Large intestine (tissue), 3 donors: ENCODE measurements at regions not wholly inside any gene's neighbourhood (a gene's known extent, or its start where the extent isn't known, plus 50 kb on each side); places are given as distances from the start of the nearest gene placed in this dataset.
"Not testable (repeated sequence)": the region's sequence is repeated elsewhere in the genome, so short reads cannot be mapped to it uniquely, and the experiment has no call there.

ENCODE experiments used
- DNase-seq, 2 donors: peaks; one replicate each; pipeline versions ENCODE4 v3.0.0 to v3.0.0-alpha.2; 2013
- H3K27ac ChIP-seq: one replicate; pipeline ENCODE4 v1.5.1; 2013; ENCODE audit warnings: low read length
- H3K27me3 ChIP-seq: 2 replicates; pipeline ENCODE4 v1.6.1; 2013; ENCODE audit warnings: low read length; ENCODE audit not compliant: control insufficient read depth, insufficient read depth
- H3K36me3 ChIP-seq: 2 replicates; pipeline ENCODE4 v1.6.1; 2013; ENCODE audit warnings: low read length; ENCODE audit not compliant: control insufficient read depth, insufficient read depth
- H3K4me1 ChIP-seq: one replicate; pipeline ENCODE4 v1.6.1; 2013; ENCODE audit warnings: low read length; ENCODE audit not compliant: control insufficient read depth, insufficient read depth
- H3K4me3 ChIP-seq: one replicate; pipeline ENCODE4 v1.5.1; 2013; ENCODE audit warnings: low read length
- H3K9me3 ChIP-seq: one replicate; pipeline ENCODE4 v1.6.1; 2013; ENCODE audit warnings: mild to moderate bottlenecking, low read depth, low read length, moderate library complexity; ENCODE audit not compliant: control insufficient read depth
- WGBS: methylation state at CpG from one replicate; pipeline ENCODE4 v1.1.5; 2013; ENCODE audit warnings: low lambda C conversion rate; ENCODE audit not compliant: insufficient coverage; 5-methylcytosine and 5-hydroxymethylcytosine counted together

- H3K27me3 ChIP-seq, result no peaks in the 10 kb centered on the region
- DNase-seq, result no peak
- H3K9me3 ChIP-seq, result no peaks in the 10 kb centered on the region
- no peak overlapping the region for H3K27ac ChIP-seq
- H3K36me3 ChIP-seq, result no peaks in the 10 kb centered on the region
- no peak overlapping the region for H3K4me3 ChIP-seq
- 80% methylated on average over 2 of the region's 6 CpGs for WGBS
- no peaks in the 10 kb centered on the region for H3K4me1 ChIP-seq
Measured at GRCh38 chr5:158499892-158500418, 599.8 kb downstream of the EBF1 start.

GRCh38 chr5:158499075-158499891, 600.4 kb downstream of the EBF1 start:
- Histone ChIP-seq H3K4me3 (no peak overlapping the region), H3K27me3 (no peaks in the 10 kb centered on the region), H3K9me3 (no peaks in the 10 kb centered on the region), H3K27ac (no peak overlapping the region), H3K36me3 (no peaks in the 10 kb centered on the region), H3K4me1 (no peaks in the 10 kb centered on the region)
- DNase-seq, result no peak
- 84% methylated on average over 3 of the region's 10 CpGs for WGBS

GRCh38 chr5:158496624-158497023, 603.1 kb downstream of the EBF1 start:
- Histone ChIP-seq H3K27me3 (no peaks in the 10 kb centered on the region), H3K4me3 (no peak overlapping the region), H3K36me3 (no peaks in the 10 kb centered on the region), H3K27ac (no peak overlapping the region), H3K4me1 (no peaks in the 10 kb centered on the region), H3K9me3 (no peaks in the 10 kb centered on the region)
- no peak for DNase-seq
- WGBS, result 81% methylated on average over 2 of the region's 3 CpGs

GRCh38 chr5:158494541-158494940, 605.2 kb downstream of the EBF1 start:
- no peak overlapping the region for H3K27ac ChIP-seq
- H3K27me3 ChIP-seq, result no peaks in the 10 kb centered on the region
- 100% methylated on average over 2 of the region's 2 CpGs for WGBS
- no peaks in the 10 kb centered on the region for H3K4me1 ChIP-seq
- H3K4me3 ChIP-seq, result no peak overlapping the region
- H3K36me3 ChIP-seq, result no peaks in the 10 kb centered on the region
- no peak for DNase-seq
- H3K9me3 ChIP-seq, result no peaks in the 10 kb centered on the region

- H3K36me3 ChIP-seq, H3K9me3 ChIP-seq, DNase-seq, H3K27ac ChIP-seq, H3K27me3 ChIP-seq, H3K4me3 ChIP-seq, H3K4me1 ChIP-seq: not testable (repeated sequence)
- WGBS, result no CpG with 5 or more reads among the region's 2 CpGs
Measured at GRCh38 chr5:158494044-158494443, 605.7 kb downstream of the EBF1 start.

- DNase-seq, result no peak
- Histone ChIP-seq H3K9me3 (no peaks in the 10 kb centered on the region), H3K36me3 (no peaks in the 10 kb centered on the region), H3K4me1 (no peaks in the 10 kb centered on the region), H3K27ac (no peak overlapping the region), H3K4me3 (no peak overlapping the region), H3K27me3 (no peaks in the 10 kb centered on the region)
- WGBS, result 89% methylated on average over 1 of the region's 3 CpGs
Measured at GRCh38 chr5:158492841-158493242, 606.9 kb downstream of the EBF1 start.

GRCh38 chr5:158492136-158492535, 607.6 kb downstream of the EBF1 start:
- no peaks in the 10 kb centered on the region for H3K27me3 ChIP-seq
- no peak overlapping the region for H3K4me3 ChIP-seq
- DNase-seq, result no peak
- H3K9me3 ChIP-seq, result no peaks in the 10 kb centered on the region
- no peak overlapping the region for H3K27ac ChIP-seq
- no peaks in the 10 kb centered on the region for H3K36me3 ChIP-seq
- no peaks in the 10 kb centered on the region for H3K4me1 ChIP-seq

GRCh38 chr5:158487664-158488063, 612.1 kb downstream of the EBF1 start:
- Histone ChIP-seq H3K4me3 (no peak overlapping the region), H3K9me3 (no peaks in the 10 kb centered on the region), H3K4me1 (no peaks in the 10 kb centered on the region), H3K27me3 (no peaks in the 10 kb centered on the region), H3K27ac (no peak overlapping the region), H3K36me3 (no peaks in the 10 kb centered on the region)
- WGBS, result 43% methylated on average over 1 of the region's 1 CpG
- no peak for DNase-seq

- DNase-seq, result no peak
- WGBS, result no CpG with 5 or more reads among the region's 1 CpG
- Histone ChIP-seq H3K27me3 (no peaks in the 10 kb centered on the region), H3K9me3 (no peaks in the 10 kb centered on the region), H3K4me1 (no peaks in the 10 kb centered on the region), H3K36me3 (no peaks in the 10 kb centered on the region), H3K4me3 (no peak overlapping the region), H3K27ac (no peak overlapping the region)
Measured at GRCh38 chr5:158487156-158487555, 612.6 kb downstream of the EBF1 start.

- no peaks in the 10 kb centered on the region for H3K4me1 ChIP-seq
- H3K27me3 ChIP-seq, result no peaks in the 10 kb centered on the region
- no peaks in the 10 kb centered on the region for H3K9me3 ChIP-seq
- no peak for DNase-seq
- H3K36me3 ChIP-seq, result no peaks in the 10 kb centered on the region
- no peak overlapping the region for H3K4me3 ChIP-seq
- WGBS, result 67% methylated on average over 1 of the region's 3 CpGs
- no peak overlapping the region for H3K27ac ChIP-seq
Measured at GRCh38 chr5:158486566-158486965, 613.1 kb downstream of the EBF1 start.

- H3K4me3 ChIP-seq, result no peak overlapping the region
- WGBS, result no CpG with 5 or more reads among the region's 6 CpGs
- DNase-seq, result no peak
- no peaks in the 10 kb centered on the region for H3K4me1 ChIP-seq
- no peaks in the 10 kb centered on the region for H3K9me3 ChIP-seq
- H3K36me3 ChIP-seq, result no peaks in the 10 kb centered on the region
- H3K27ac ChIP-seq, result no peak overlapping the region
- no peaks in the 10 kb centered on the region for H3K27me3 ChIP-seq
Measured at GRCh38 chr5:158485604-158486081, 614.1 kb downstream of the EBF1 start.
